LHCN-M2 (cell line): ENCODE measurements at regions not wholly inside any gene's neighbourhood (a gene's known extent, or its start where the extent isn't known, plus 50 kb on each side); places are given as distances from the start of the nearest gene placed in this dataset.
"Not testable (repeated sequence)": the region's sequence is repeated elsewhere in the genome, so short reads cannot be mapped to it uniquely, and the experiment has no call there.

Experiments used
- DNase-seq: peaks from one replicate; pipeline ENCODE4 v3.0.0-alpha.2; 2012; ENCODE audit warnings: low read depth

DNA sequence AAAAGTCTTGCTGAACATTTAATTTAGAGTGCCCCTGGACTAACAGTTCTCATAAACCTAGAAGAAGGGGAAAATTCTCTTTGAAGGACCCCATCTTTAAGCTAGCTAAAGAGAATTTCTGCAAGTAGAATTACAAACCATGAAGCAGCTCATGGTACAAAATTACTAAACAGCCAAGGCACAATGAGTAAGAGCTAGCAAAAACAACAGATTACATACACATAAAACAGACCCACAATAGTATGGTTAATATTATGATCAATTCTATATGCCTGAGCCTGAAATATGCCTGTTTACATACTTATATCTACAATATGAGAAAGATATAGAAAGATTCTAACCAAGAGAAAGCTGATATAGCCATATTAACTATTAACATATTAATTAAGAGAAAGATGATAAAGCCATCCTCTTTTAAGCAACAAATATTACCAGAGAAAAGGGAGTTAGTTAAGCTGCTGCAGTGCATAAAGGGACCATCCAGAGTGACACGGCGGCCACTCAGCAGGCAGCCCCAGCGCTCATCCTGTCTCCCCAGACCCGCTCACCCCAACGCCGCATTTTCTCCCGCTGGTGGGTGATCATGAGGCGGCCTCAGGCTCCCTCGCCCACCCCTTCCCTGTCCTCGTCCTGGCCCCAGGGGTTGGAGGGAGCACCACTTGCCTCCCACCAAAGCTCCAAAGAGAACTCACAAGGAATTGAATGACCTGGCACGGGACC lies 98.4 kb upstream of the CARMIL1 start:
- no peak for DNase-seq

DNA sequence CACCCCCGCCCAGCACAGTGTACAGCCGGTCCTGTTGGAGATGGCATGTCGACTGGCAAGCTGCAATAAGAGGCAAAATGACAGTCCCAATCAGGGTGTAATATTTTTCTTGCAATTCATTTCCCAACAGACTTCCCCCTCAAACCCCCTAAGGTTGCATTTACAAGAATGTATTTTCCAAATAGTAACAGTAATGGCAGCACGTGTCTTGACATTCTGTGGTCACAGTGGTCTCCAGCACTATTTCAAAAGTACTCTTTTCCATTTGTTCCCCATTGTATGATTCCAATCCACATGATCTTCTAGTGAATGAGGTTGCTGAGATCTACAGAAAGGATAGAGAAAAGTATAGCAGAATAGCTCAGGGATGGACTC lies 97.8 kb upstream of the CARMIL1 start:
- no peak for DNase-seq

DNA sequence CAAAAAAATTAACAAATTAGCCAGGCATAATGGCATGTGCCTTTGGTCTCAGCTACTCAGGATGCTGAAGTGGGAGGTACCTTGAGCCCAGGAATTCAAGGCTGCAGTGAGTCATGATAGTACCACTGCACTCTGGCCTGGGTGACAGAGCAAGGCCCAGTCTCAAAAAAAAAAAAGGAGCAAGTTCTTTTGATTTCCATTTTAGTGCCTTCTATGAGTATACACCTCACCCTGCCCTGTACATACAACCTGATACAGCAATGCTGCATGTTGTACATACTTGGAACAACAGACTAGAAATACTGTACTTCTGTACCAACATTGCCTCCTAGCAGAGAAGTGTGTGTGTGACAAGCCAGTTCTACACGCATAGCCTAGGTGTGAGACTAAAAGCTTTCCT lies 97.3 kb upstream of the CARMIL1 start:
- DNase-seq = peak; percentile 46

DNA sequence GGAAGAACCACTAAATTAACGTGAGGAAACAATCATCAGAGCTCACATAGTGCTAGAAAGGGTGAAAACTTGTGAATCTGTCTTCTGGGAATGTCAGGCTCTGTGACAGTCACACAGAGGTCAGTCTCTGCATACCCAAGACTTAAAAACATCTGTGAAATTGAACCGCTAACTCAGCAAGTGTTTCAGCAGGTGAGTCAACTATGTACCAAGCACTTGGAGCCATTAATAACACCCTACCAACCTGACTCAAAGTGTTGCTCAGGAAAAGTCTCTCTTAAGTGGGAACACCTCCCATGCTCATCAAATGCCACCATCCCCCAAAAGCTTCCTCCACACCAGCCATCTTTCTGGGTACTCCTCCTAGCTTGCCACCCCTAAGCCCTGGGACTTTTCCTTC lies 92.3 kb upstream of the CARMIL1 start:
- no peak for DNase-seq

DNA sequence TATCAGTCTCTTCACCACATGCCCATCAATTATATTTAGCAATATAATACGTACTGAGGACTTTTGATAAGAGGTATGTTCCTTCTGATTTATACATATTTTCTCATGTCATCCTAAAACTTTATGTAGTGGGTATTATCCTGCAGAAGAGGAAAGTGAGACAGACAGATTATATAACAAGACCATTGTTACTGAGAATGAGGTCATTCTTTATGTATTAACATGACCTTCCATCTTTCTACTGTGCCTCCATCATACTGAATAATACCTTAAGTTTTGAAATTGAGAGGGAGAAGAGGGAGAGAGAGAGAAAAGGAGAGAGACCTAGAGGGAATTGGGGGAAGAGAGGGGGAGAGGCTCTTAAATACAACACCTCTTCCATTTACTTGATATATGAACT lies 90.9 kb upstream of the CARMIL1 start:
- no peak for DNase-seq

DNA sequence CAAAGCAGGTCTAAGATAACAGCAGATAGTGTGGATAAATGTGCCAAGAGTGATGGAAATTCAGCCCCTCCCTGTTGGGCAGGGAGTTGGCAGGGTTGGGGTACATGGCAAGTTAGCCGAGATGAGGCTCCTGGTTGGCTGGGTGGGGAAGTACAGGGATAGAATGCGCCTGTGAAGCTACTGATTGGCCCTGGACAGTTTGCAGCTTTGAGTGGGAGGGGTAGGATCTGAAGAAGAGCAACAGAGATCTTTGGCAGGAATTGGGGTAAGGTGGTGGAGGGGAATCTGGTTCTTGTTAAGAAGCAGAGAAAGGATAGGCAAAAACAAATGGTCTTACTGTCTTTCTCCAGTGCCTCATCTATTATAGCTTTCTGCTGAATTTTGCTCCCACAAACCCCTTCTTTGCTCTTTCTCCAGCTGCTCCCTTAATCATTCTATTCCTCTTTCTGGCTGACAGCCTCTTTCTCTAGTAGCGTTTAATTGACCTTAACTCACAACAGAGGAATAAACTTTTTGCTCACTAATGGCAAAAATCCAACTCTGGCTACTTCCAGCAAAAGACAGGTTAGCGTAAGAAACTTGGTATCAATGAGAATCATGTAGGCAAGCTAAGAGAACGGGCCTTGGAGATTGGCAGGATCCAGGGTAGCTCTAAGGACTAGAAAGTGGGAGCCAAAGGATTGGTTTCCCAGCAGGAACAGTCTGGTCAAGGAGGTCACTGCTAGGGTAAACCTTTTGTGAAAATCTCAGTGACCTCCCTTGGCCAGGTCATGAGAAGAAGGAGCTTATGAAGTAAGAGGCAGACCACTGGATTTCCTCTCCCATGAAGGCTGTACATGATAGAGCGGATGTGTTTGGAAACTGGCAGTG lies 86.3 kb upstream of the CARMIL1 start:
- DNase-seq = peak; percentile 98

DNA sequence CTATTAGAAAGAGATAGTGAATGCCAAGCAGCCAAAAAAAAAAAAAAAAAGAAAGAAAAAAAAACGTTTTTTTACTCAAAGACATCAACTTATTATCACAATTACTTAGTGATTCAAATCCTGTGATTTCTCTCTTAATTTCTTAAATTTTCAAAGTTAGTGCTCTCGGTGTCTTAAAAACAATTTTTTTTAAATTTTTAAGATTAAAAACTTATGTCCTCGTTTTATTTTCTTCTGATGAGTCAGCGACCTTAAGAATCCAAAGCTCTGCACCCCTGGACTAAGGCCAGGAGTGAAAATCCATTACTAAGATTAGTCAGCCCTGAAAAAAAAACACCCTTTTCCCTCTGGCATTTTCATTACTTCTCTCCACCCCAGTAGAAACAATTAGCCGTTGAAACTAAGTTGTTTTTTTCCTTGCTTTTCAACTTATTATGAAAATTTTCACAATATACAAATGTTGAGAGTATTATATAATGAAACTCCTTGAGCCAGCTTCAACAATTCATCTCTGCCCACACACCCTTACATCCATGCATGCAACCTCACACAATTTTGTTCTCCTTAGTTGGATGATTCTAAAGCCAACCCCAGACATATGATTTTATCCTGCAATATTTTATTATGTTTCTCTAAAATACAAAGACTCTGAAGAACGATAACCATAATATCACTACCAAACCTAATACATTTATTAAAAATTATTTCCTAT lies 85.6 kb upstream of the CARMIL1 start:
- peak; percentile 94 for DNase-seq

DNA sequence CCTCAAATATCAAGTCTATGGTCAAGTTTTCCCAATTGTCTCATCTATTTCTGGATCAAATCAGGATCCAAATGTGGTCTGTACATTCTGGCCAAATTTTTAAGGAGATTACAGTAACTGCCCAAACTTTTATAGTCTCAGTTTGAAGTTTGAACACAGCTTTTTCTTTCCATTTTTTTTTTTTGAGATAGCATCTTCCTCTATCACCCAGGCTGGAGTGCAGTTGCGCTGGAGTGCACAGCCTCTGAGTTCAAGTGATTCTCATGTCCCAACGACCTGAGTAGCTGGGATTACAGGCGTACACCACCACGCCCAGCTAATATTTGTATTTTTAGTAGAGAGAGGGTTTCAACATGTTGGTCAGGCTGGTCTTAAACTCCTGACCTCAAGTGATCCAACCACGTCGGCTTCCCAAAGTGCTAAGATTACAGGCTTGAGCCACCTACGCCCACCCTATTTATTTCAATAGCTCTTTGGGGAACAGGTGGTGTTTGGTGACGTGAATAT lies 84.9 kb upstream of the CARMIL1 start:
- DNase-seq = peak; percentile 66

DNA sequence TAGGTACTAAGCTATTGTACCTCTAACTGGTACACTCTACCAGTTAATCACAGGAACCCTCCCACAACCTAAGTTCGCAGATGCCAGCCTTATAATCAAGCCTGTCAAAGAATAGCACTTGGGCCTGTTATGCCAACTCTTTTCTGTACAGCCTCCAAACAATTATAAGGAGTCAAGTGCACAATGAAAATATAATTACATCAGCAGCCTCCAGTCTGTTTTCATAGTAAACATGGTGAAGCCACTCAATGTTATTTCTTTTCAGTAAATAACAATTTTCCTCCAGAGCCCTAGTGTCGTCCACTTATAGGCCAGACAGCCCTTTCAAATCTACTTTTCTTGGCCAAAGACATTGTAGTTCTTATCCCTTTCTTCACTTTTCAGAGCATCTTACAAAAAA lies 82.7 kb upstream of the CARMIL1 start:
- DNase-seq = no peak

DNA sequence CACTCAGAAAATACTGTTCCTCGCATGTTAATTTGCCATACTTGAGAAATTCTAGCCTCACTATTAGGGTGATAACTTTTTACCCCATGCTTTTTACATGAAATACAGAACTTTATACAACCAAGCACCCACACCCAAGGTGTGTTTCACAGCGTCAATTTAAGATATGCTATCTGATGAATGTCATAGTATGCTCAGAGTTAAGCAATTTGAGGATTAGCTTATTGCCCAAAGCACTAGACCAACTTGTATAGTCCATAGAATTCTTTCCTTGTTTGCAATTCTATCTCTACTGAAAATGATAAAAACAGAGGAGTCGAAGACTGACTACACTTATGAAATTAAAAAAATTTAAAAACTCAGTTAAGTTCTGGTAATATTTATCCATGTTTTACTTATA lies 82.1 kb upstream of the CARMIL1 start:
- no peak for DNase-seq

DNA sequence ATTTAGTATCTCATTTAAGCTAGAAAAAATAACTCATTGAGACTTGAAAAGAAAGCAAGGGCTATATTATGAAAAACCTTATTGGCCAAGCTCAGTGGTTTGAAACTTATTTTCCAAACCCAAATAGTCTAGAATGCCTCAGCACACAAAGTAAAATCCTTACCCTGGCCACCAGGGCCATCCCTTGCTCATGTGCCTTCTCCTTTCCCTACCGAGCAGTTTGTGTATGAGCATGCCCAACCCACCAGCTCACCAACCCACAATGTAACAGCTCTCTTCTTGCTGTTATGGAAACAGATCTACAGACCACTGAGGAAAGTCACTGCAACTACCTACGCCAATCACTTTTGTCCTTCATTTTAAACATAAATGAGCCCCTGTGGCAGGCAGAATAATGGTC lies 79.6 kb upstream of the CARMIL1 start:
- DNase-seq = no peak

DNA sequence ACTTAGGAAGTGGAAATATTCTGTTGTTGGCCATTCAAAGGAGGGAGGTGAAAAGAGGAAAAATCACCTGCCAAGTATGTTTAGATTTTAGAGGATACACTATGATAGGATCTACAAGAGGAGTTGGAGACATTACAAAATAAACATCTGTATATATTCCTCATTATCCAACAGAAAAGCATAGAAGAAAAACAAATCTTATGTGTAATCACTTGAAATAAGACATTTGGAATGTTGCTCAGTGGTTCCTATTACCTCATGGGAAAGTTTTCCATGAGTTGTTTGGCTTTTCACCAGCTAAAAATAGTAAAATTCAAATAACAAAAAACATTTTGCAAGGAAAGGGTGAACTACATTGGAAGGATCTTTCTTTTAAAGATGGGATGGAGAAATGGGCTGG lies 76.7 kb upstream of the CARMIL1 start:
- DNase-seq = peak; percentile 51

DNA sequence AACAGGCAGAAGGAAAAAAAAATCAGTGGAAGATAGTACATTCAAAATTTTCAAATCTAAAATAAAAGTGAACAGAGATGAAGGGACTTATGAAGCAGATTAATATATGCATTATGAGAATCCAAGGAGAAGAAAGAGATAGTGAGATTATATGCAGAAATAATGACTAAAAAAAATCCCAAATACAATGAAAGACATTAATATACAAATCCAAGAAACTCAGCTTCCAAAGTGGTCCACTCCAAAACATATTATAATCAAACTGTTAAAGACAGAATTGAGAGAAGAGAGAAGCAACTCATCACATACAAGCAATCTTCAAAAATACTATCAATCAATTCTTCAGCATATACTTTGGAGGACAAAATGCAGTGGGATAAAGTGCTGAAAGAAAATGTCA lies 73.5 kb upstream of the CARMIL1 start:
- DNase-seq = no peak

DNA sequence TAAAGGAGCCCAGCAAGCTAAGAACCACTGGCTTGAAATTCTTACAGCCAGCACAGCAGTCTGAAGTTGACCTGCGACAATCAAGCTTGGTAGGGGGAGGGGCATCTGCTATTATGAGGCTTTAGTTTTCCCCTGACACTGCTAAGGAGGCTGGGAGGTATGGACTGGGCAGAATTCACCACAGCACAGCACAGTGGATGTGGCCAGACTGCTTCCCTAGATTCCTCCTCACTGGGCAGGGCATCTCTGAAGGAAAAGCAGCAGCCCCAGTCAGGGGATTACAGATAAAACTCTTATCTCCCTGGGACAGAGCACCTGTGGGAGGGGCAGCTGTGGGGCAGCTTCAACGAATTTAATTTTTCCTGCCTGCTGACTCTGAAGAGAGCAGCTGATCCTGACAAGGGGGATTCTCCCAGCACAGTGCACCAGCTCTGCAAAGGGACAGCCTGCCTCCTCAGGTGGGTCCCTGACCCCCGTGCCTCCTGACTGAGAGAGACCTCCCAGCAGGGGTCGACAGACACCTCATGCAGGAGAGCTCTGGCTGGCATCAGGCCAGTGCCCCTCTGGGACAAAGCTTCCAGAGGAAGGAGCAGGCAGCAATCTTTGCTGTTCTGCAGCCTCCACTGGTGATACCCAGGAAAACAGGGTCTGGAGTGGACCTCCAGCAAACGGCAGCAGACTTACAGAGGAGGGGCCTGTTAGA lies 71.6 kb upstream of the CARMIL1 start:
- not testable (repeated sequence) for DNase-seq

DNA sequence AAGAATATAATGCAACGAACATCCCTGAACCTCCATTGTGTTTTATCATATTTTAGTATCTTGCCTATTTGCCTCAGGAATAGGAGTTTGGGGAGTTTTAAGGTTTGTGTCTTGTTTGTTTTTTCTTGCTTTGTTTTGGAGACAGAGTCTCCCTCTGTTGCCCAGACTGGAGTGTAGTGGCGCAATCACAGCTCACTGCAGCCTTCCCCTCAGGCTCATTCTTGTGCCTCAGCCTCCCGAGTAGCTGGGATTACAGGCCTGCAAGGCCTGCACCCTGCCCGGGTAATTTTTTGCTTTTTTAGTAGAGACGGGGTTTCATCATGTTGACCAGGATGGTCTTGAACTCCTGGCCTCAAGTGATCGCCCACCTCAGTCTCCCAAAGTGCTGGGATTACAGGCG lies 63.3 kb upstream of the CARMIL1 start:
- DNase-seq = no peak

DNA sequence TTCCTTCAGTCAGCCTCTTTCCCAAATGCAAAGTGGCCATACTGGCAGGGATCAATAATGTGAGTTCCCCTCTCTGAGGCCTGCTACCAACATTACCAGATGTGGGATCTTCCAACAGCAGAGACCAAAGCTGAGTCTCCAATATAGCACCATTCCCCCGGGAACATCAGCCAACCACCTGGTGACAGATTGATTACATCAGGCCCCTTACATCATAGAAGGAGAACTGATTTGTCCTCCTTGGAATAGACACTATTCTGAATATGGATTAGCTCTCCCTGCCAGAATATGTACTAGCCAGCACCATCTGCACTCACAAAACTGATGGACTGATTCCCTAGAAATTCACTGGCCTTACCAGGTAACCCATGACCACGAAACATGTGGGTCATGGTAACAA lies 61.9 kb upstream of the CARMIL1 start:
- DNase-seq = peak; percentile 9

DNA sequence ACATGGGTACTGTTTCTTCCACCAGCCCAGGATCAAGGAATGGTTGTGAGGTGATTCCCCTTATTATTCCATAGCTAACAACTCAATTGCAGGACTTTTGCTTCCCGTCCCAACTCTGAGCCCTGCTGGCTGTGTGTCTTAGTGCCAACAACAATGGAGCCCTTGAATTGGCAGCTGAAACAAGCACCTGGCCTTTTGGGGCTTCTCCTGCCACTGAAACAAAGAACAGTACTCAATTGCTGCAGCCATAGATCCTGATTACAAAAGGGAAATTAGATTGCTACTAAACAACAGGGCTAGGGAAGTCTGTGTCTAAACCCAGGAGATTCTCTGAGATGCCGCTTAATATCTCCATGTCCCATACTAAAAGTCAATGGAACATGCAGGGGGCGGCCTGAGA lies 61.3 kb upstream of the CARMIL1 start:
- no peak for DNase-seq

DNA sequence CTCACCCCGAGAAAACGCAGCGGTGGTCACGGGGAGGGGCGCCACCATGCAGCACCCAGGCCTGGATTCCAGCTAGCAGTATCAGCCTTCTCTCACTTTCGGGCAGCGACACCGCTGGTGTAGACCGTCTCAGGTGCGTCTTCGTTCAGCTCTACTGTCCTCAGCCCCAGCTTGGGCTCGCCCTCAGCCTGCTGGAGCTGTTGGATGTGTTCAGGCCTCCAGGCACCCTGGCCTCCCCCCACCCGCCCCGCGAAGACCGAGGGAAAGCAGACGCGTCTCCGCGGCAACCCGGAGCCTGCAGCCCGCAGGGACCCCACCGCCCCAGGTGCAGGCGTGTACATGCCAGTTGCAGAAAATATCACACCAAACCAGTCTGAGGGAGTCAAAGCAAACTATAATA lies 60.8 kb upstream of the CARMIL1 start:
- no peak for DNase-seq

DNA sequence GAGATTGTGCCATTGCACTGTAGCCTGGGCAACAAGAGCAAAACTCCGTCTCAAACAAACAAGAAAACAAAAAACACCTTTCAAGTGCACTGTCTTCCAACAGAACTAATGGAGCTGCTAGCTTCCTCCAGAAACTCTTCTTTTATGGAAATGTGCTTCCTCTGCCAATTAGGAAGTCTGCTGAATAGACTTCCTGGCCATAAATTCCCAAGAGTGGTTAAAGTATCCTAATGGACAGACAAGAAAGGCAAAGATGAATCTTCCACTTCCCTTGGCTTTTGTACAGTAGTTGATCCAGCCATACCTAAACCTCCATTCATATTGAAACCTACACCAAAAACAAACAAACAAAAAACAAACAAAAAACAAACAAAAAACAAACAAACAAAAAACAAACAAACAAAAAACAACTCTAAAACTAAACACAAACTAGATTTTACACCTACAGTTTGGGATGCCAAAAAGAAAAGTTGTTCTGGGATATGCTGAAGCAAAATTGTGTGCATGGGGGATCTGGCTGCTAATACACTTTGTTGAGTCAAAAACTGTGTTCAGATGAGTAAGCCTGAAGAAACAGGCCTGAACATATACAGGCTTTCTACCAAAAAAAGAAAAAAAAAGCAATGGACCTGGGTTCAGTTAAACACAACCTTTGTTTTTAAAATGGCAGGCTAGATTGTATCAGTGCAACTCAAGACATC lies 59.8 kb upstream of the CARMIL1 start:
- DNase-seq = no peak

DNA sequence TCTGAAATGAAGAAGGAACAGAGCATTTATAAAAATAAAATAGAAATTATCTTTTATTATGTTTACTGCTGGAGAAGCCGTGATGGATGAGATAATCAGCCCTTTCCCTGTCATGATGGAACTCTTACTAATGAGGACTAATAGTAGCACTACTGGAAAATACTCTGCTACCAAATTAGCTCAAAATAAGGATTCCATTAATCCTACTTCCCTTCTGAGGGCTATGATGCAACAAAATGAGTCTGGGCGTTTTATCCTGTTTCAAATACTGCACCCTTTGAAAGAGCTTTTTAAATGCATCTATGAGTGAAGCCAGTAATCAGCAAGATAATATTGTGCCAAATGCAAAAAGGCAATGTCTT lies 59.3 kb upstream of the CARMIL1 start:
- no peak for DNase-seq

DNA sequence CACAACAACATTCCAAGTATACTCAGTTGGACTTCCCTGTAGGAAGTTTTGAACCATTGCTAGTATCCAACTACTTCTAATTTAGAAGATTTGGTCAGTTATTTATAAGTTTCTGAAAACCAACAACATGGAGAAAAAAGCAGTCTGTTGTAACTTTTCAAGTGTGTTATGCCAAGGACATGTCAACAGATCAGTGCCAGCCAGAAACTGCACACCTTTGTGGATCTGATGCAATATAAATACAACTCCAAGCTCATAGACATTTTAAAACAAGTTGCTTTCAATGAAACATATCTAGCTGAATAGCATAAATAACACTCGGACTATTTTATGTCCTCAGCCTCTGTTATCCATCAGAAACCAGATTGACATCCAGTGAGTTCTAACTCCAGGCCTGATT lies 58.3 kb upstream of the CARMIL1 start:
- DNase-seq = no peak
